Adrenal gland (tissue), 9 donors: ENCODE measurements at regions not wholly inside any gene's neighbourhood (a gene's known extent, or its start where the extent isn't known, plus 50 kb on each side); places are given as distances from the start of the nearest gene placed in this dataset.

Experiments used
- DNase-seq, 7 donors: peaks; one replicate each; pipeline ENCODE4 v3.0.0-alpha.2; 2019 to 2020
- H3K27ac ChIP-seq, 5 donors: fragments of 200-600 bp; sonication (generic) in 4 of 5; 1 replicate in 3 of 5; 2 replicates in 2 of 5; pipeline versions ENCODE4 v1.5.1 to v1.8.0; 2016 to 2020; ENCODE audit warnings: mild to moderate bottlenecking in 1 of 5
- H3K27me3 ChIP-seq: fragments of 200-600 bp; 2 replicates; pipeline ENCODE4 v1.8.0; 2021
- H3K36me3 ChIP-seq, 2 donors: fragments of 200-600 bp; replicated peaks in 1 of 2; 1 replicate in 1 of 2; 2 replicates in 1 of 2; pipeline versions ENCODE4 v1.5.1 to v1.8.0; 2018 to 2022
- H3K4me1 ChIP-seq, 2 donors: fragments of 200-600 bp; replicated peaks in 1 of 2; 1 replicate in 1 of 2; 2 replicates in 1 of 2; pipeline versions ENCODE4 v1.5.1 to v1.8.0; 2018 to 2021
- H3K4me3 ChIP-seq, 4 donors: fragments of 200-600 bp; sonication (generic) in 3 of 4; one replicate each; pipeline ENCODE4 v1.5.1; 2016 to 2018
- H3K9me3 ChIP-seq, 3 donors: fragments of 200-600 bp; sonication (generic) in 1 of 3; replicated peaks in 1 of 3; 1 replicate in 2 of 3; 2 replicates in 1 of 3; pipeline versions ENCODE4 v1.5.1 to v1.8.0; 2016 to 2021
- CTCF ChIP-seq, 6 experiments: fragments of 450-650 bp in 4 of 6; fragments of 200-600 bp in 2 of 6; sonication (generic) in 1 of 6; IDR thresholded peaks; 1 replicate in 5 of 6; 2 replicates in 1 of 6; pipeline versions ENCODE4 v1.5.1 to v1.8.0; 2016 to 2021; ENCODE audit warnings: antibody characterized with exemption in 6 of 6, mild to moderate bottlenecking in 2 of 6, moderate library complexity in 1 of 6
- POLR2A ChIP-seq, 2 donors: fragments of 450-650 bp; IDR thresholded peaks; one replicate each; pipeline ENCODE4 v1.6.1; 2017; ENCODE audit warnings: antibody characterized with exemption in 2 of 2, mild to moderate bottlenecking in 2 of 2, moderate library complexity in 1 of 2
- WGBS, 4 donors: extraction: QIAGEN DNeasy Blood & Tissue Kit in 2 of 4; methylation state at CpG; one replicate each; pipeline versions ENCODE4 v1.1.5 to v1.1.7; 2013 to 2017; 5-methylcytosine and 5-hydroxymethylcytosine counted together
- intact Hi-C, 2 donors: fragments of 100-400 bp; cut with DNase I; formaldehyde crosslinking; loops; one replicate each; pipeline versions ENCODE4 v1.14.1 to v1.15.0; 2022 to 2023
- donor health status: healthy with polysubstance abuse.
- donor health status: Bipolar disorder and iron deficiency.
- donor health status: DM: yes; HTN: yes; CAD: no.
- donor health status: DM: no; HTN: no; CAD: no.
- donor health status: DM: no; HTN: no; CAD: no.

GRCh38 chr5:20555034-20555433, 567.0 kb upstream of the CDH18 start:
- no peak for TF ChIP-seq POLR2A (IDR thresholded peaks at IDR 0.05)
- TF ChIP-seq CTCF (IDR thresholded peaks at IDR 0.05): no peak
- intact Hi-C loops: no loop called here
- no peaks in the 10 kb centered on the region for H3K36me3 ChIP-seq
- H3K27me3 ChIP-seq: no peaks in the 10 kb centered on the region
- H3K4me1 ChIP-seq: no peaks in the 10 kb centered on the region
- DNase-seq: no peak
- no peak overlapping the region for H3K27ac ChIP-seq
- no peak overlapping the region for H3K4me3 ChIP-seq
- no peaks in the 10 kb centered on the region for H3K9me3 ChIP-seq
- 54 to 68% (median 64%) methylated on average over 2 of the region's 2 CpGs for WGBS, 4 donors

- Histone ChIP-seq H3K27ac (no peak overlapping the region), H3K4me3 (no peak overlapping the region), H3K9me3 (no peaks in the 10 kb centered on the region), H3K36me3 (no peaks in the 10 kb centered on the region), H3K4me1 (no peaks in the 10 kb centered on the region), H3K27me3 (no peaks in the 10 kb centered on the region)
- intact Hi-C loops: no loop called here
- no peak for TF ChIP-seq POLR2A (IDR thresholded peaks at IDR 0.05)
- no peak for TF ChIP-seq CTCF (IDR thresholded peaks at IDR 0.05)
- 32 to 35% (median 34%) methylated on average over 2 of the region's 2 CpGs for WGBS, 4 donors
- DNase-seq: no peak
These were observed 566.0 kb upstream of the CDH18 start for GRCh38 chr5:20554001-20554400.

- TF ChIP-seq CTCF (IDR thresholded peaks at IDR 0.05) (no peak), POLR2A (IDR thresholded peaks at IDR 0.05) (no peak)
- no peak for DNase-seq
- Histone ChIP-seq H3K4me3 (no peak overlapping the region), H3K27ac (no peak overlapping the region), H3K9me3 (no peaks in the 10 kb centered on the region), H3K4me1 (no peaks in the 10 kb centered on the region), H3K36me3 (no peaks in the 10 kb centered on the region), H3K27me3 (no peaks in the 10 kb centered on the region)
- intact Hi-C loops: no loop called here
- 69 to 74% (median 72%) methylated on average over 4 of the region's 4 CpGs for WGBS, 4 donors
These were observed 550.1 kb upstream of the CDH18 start for GRCh38 chr5:20537911-20538703.

GRCh38 chr5:20536813-20537212, 548.8 kb upstream of the CDH18 start:
- H3K4me3 ChIP-seq: no peak overlapping the region

More at GRCh38 chr5:20536813-20537212, 548.8 kb upstream of the CDH18 start:
- no peaks in the 10 kb centered on the region for H3K9me3 ChIP-seq
- no peak for DNase-seq
- no peak overlapping the region for H3K27ac ChIP-seq
- no peaks in the 10 kb centered on the region for H3K27me3 ChIP-seq
- no peaks in the 10 kb centered on the region for H3K4me1 ChIP-seq
- intact Hi-C loops: no loop called here
- no peaks in the 10 kb centered on the region for H3K36me3 ChIP-seq
- TF ChIP-seq POLR2A (IDR thresholded peaks at IDR 0.05): no peak
- TF ChIP-seq CTCF (IDR thresholded peaks at IDR 0.05): no peak
